GM12865 (cell line): ENCODE measurements at regions not wholly inside any gene's neighbourhood (a gene's known extent, or its start where the extent isn't known, plus 50 kb on each side); places are given as distances from the start of the nearest gene placed in this dataset.

Experiments used
- DNase-seq: peaks from one replicate; pipeline ENCODE4 v3.0.0; 2010; ENCODE audit warnings: low read depth
- H3K4me3 ChIP-seq: 2 replicates; pipeline ENCODE4 v1.5.1; 2011; ENCODE audit warnings: mild to moderate bottlenecking, low read depth, low read length, control low read depth
- CTCF ChIP-seq: IDR thresholded peaks from 2 replicates; pipeline ENCODE4 v1.5.1; 2011; ENCODE audit warnings: low read length, control low read depth, low read depth, inconsistent platforms; ENCODE audit not compliant: insufficient read depth; ENCODE audit errors: missing control alignments

GRCh38 chr2:121860033-121860757 lies 104.7 kb downstream of the TSN start:
- no peak for TF ChIP-seq CTCF
- no peak for DNase-seq
- no peak overlapping the region for H3K4me3 ChIP-seq

GRCh38 chr2:121860758-121861227 lies 105.3 kb downstream of the TSN start:
- TF ChIP-seq CTCF, result no peak
- no peak for DNase-seq
- H3K4me3 ChIP-seq, result no peak overlapping the region

GRCh38 chr2:121862286-121862685 lies 106.8 kb downstream of the TSN start:
- H3K4me3 ChIP-seq, result no peak overlapping the region
- no peak for TF ChIP-seq CTCF
- DNase-seq, result no peak

GRCh38 chr2:121865914-121866313 lies 110.5 kb downstream of the TSN start:
- H3K4me3 ChIP-seq, result no peak overlapping the region
- TF ChIP-seq CTCF, result no peak
- no peak for DNase-seq

GRCh38 chr2:121866789-121867188 lies 111.3 kb downstream of the TSN start:
- TF ChIP-seq CTCF, result no peak
- DNase-seq, result no peak
- H3K4me3 ChIP-seq, result no peak overlapping the region

GRCh38 chr2:121868652-121869051 lies 113.2 kb downstream of the TSN start:
- no peak overlapping the region for H3K4me3 ChIP-seq
- TF ChIP-seq CTCF, result no peak
- no peak for DNase-seq

- no peak for TF ChIP-seq CTCF
- H3K4me3 ChIP-seq, result no peak overlapping the region
- no peak for DNase-seq
These were observed 113.9 kb downstream of the TSN start for GRCh38 chr2:121869363-121869762.
